Stimulated activated CD4-positive, alpha-beta T cell treated with anti-CD3 and anti-CD28 coated beads, Interleukin-4, amount 100 ng/mL, for 4 hours (primary cell): ENCODE measurements at regions not wholly inside any gene's neighbourhood (a gene's known extent, or its start where the extent isn't known, plus 50 kb on each side); places are given as distances from the start of the nearest gene placed in this dataset.

ENCODE experiments used
- DNase-seq, 2 experiments: peaks; one replicate each; pipeline ENCODE4 v3.0.0-alpha.2; 2020

DNA sequence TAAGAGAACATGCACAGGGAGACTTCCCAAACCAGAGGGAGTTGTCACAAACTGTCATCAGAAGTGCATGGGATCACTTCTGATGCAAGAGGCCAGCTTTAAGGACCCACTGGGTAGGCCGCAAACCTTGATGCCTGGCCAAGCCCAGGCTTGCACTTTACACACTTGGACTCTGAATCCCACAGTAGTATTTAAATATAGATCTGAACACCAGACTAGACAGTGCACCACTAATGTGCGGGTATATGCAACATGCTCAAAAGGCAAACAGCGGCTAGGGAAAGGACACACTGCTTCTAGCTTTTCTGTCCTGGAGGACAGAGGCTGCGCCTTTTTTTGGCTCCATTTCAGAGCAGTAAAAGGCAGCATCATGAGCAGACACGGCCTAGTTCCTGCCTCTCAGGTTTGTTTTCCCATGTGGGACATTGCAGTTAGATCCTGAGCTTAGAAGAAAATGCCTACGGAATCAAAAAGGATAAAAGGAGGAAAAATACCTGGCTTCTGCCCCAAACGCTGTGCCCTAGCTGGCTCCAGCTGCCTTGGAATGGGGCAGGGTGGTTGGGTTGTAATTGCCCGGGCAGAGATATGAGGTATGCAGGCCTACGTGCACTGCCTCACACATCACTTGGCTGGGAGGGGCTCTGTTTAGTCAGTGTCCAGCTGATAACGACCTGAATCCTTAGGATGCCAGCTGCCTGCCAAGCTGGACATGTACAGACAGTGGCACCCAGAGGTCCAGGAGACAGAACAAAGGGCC is 84.5 kb upstream of the EGLN3 start:
- DNase-seq, result no peak

DNA sequence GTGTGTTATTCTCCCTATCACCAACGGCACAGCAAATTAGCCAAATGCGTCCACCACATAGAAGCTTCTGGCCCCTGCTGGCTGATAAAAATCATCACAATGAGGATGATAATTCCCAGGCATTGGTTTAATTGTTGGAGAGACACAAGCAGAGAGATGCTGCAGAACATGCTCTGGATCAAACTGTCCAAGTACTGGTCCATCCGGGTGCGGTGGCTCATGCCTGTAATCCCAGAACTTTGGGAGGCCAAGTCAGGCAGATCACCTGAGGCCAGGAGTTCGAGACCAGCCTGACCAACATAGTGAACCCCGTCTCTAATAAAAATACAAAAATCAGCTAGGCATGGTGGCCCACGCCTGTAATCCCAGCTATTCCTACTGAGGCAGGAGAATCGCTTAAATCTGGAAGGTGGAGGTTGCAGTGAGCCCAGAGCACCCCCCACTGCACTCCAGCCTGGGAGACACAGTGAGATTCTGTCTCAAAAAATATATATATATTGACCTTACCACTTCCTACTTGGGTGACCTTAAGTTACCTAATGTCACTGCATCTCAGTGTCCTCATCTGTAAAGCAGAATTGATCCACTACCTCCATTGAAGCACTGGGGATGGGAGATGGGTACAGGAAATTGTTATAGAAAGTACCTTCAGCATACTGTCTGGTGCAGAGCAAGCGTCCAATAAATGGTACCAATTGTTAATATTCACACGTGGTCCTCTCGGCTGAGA is 83.7 kb upstream of the EGLN3 start:
- DNase-seq, result no peak

GRCh38 chr14:34032720-34033119 is 81.8 kb upstream of the EGLN3 start:
- no peak for DNase-seq

DNA sequence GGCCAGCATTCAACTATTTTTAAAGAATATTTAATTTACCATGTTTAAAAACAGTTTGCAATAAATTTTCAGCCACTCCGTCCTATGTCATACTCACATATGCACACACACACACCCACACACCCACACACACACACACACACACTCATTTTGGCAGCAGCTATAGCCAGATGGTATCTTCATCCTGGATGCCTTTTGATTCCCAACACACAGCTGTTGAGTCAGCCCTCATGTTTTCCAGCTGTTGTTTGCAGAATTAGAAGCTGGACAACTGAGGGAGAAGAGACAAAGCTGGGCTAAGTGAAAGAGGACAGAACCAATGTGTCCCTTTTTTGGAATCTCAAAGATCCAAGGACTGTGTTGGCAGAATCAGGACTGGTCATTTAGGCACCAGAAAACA is 80.0 kb upstream of the EGLN3 start:
- no peak for DNase-seq

- DNase-seq, result no peak
Observed at GRCh38 chr14:34029921-34030334, 79.1 kb upstream of the EGLN3 start.

DNA sequence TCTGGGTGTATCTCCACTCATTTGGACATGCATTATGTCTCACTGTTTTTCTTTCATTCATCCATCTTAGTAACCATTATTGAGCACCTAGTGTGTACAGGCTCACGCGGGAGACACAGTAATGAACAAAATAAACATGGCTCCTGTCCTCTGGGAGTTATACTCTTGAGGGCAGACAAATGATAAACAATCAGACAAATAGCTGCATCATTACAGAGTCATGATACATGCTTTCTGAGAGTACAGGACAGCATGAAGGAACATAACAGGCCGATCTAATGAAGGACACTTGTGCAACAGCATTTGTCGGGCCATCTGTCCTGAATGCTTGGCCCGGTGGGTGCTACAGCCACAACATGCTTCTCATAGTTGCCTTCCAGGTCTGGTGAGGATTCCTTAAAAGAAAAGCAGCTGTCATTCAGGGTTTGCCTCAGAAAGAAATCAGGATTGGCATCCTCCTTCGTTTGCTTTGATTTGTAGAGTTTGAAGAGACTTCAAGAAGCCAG is 77.2 kb upstream of the EGLN3 start:
- DNase-seq, result no peak

- no peak for DNase-seq
Observed at GRCh38 chr14:34027130-34027989, 76.5 kb upstream of the EGLN3 start.

- DNase-seq, result no peak
Observed at GRCh38 chr14:34025325-34026017, 74.6 kb upstream of the EGLN3 start.

- no peak for DNase-seq
Observed at GRCh38 chr14:34024768-34025144, 73.9 kb upstream of the EGLN3 start.

DNA sequence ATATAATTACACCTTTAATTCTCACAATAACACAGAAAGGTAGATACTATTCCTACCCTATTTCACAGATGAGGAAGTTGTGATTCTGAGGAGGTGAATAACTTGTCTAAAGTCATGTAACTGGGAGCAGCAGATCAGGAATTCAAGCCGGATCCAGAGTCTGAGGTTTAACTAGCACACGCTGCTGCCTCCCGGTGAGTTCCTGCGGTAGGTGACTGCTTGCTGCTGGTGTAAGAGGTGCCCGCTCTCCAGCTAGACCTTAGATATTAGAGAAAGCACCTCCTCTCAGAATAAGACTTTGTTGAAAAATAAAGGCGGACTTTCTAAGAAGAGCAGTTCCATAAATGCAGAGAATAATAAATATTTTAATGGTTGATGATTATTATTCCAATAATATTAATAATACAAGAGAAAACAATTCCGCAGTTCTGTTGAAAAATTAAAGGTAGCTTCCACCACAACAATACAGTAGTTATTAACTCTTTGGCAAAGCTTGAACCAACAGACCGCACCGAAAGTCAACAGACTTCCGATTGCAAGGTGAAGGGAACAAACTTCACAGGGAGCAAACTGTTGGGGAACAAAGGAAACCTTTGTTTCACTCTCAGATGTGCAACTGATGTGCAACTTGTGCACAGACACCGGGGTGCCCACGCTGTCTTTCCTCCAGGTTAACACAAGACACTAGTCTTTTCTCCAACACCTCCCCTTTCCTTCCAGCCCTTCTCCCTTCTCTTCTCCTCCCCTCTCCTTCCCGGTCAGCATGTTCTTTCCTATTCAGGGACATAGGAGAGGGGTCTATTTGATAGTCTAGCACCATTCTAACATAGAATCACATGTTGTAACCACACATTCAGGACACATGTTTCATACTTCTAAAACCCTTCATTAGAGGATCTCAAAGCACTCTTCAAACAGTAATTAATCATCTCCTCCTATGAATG is 73.2 kb upstream of the EGLN3 start:
- DNase-seq, result no peak

DNA sequence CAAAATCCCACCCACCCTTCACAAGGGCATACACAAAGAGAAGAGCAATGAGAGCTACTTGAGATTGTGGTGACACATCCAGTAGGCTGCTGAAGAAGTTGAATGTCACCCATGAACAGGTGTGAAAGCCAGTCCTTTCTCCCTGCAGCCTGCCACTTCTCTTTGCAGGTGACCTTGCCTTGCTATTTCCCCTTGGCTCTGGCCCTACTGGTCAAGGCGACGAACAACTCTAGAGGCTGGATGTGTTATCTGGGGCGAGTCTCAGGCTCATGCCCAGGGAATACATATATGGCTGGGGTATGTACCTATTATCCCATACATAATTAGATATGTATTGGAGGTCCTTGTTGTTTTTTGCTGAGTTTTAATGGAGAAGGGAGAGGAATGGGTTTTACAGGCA is 70.2 kb upstream of the EGLN3 start:
- DNase-seq, result no peak

GRCh38 chr14:34020014-34020413 is 69.1 kb upstream of the EGLN3 start:
- DNase-seq, result no peak

DNA sequence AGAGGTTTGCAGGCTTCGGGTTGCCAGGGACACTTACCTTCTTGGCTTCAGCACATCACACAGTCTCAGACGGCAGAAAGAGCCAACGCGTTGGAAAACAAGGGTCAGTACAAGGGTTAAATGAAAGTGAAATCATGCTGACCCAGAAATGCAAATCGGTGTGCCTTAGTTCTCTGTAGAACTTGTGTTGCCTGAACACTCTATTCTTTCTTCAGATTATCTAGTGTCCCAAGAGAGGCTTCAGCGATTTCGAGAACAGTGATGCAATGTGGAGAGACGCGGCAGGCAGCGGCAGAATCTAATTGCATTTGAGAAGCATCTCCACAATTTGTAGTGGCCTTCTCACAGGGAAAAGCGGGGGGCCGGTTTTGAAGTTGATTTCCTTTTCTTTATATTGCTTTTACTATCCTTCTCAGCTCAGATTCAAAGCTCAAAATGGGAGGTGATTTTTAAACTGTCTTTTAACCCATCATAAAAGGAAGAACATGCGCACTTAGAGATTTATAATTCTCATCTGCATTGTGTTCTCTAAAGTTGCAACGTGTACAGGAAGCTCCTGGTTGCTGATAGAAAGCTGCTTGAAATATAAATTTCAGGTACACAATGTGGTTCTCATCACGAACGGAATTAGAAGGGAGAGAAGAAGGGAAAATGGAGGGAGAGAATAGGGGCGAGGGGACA is 67.8 kb upstream of the EGLN3 start:
- no peak for DNase-seq

- no peak for DNase-seq
Observed at GRCh38 chr14:34018125-34018524, 67.3 kb upstream of the EGLN3 start.

DNA sequence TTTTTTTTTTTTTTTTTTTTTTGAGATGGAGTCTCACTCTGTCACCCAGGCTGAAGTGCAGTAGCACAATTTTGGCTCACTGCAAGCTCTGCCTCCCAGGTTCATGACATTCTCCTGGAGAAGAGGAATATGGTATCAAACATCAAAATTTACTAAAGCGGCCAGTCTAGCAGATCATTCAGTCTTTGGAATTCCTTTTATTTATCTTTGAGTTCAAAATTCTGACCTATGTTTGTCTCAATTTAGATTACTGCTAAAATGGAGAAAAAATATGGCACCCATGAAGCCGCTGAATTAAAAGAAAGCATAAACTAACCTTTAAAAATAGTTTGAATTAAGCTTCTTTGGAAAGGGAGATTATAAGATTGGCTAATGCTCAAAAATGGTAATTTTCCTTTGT is 64.5 kb upstream of the EGLN3 start:
- no peak for DNase-seq

- no peak for DNase-seq
Observed at GRCh38 chr14:34014936-34015335, 64.1 kb upstream of the EGLN3 start.

GRCh38 chr14:34013721-34014060 is 62.8 kb upstream of the EGLN3 start:
- no peak for DNase-seq

- DNase-seq, result no peak
Observed at GRCh38 chr14:34012978-34013720, 62.3 kb upstream of the EGLN3 start.

DNA sequence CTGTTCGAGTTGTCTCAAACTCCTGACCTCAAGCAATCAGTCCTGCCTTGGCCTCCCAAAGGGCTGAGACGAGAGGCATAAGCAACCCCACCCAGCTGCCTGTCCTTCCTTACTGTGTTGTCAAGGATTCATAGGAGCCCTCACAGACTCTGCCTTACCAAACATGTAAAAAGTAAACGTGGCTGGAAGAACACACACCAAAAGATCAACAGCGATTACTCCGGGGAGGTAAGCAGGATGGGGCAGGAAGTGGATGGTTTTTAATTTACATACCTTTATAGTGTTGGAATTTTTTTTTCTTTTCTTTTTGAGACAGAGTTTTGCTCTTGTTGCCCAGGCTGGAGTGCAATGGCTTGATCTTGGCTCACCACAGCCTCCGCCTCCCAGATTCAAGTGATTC is 61.5 kb upstream of the EGLN3 start:
- no peak for DNase-seq

DNA sequence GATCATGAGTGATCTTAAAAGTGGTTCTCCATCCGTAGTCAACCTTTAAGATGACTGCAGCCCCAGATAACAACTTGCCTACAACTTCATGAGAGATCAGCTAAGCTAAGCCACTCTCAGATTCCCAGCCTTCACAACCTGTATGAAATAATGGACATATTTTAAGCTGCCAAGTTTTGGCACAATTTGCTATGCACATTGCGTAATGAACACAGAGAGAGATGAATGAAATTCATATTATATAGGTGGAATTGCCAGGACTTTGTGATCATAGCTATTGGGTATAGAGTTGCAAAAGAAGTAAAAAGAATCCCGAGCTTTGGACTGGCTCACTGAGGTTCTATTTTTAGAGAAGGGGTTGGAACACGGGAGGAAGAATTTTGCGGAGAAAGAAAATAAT is 59.1 kb upstream of the EGLN3 start:
- no peak for DNase-seq
